ENCODE measurements at regions not wholly inside any gene's neighbourhood (a gene's known extent, or its start where the extent isn't known, plus 50 kb on each side); places are given as distances from the start of the nearest gene placed in this dataset.

GRCh38 chrX:114181195-114181594 lies 402.7 kb upstream of the HTR2C start:
- no peak for TF ChIP-seq ZNF274 (IDR thresholded peaks at IDR 0.05; ENCODE audit: low read depth, low read length)
- TF ChIP-seq YY1 (IDR thresholded peaks at IDR 0.05; ENCODE audit: insufficient read depth, insufficient read length) = no peak
- TF ChIP-seq SUZ12 (IDR thresholded peaks at IDR 0.05; ENCODE audit: extremely low read depth, insufficient read depth, insufficient read length) = no peak
